Cardiac fibroblast (primary cell): ENCODE measurements at regions not wholly inside any gene's neighbourhood (a gene's known extent, or its start where the extent isn't known, plus 50 kb on each side); places are given as distances from the start of the nearest gene placed in this dataset.

Source experiments
- DNase-seq, 2 donors: peaks; one replicate each; pipeline versions ENCODE4 v3.0.0 to v3.0.0-alpha.2; 2010; ENCODE audit warnings: low read depth in 2 of 2
- H3K4me3 ChIP-seq, 2 donors: replicated peaks in 1 of 2; 1 replicate in 1 of 2; 2 replicates in 1 of 2; pipeline ENCODE4 v1.5.1; 2011; ENCODE audit warnings: low read depth in 2 of 2, low read length in 2 of 2, mild to moderate bottlenecking in 2 of 2, moderate library complexity in 1 of 2
- TF ChIP-seq, protein P1 (sequence below): IDR thresholded peaks from one replicate; pipeline ENCODE4 v1.5.1; 2011; ENCODE audit warnings: low read depth, mild to moderate bottlenecking, low read length, inconsistent platforms

DNA sequence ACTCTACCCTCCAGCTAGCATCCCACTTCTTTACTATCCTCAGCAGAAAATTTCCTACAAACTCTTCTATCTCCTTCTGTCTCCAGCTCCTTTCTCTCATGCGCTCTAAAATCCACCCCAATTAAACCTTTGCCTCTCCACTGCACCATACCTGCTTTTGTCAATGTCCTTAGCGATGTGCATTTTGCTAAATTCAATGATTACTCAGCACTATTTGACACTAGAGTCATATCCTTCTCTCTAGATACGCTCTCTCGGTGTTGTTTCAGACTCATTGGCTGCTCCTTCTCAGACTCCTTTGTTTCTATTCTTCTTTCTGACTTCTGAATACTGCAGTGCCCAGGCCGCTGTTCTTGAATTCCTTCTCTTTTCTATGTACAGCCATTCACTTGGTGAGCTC lies 144.2 kb downstream of the HLX start:
- no peak overlapping the region for H3K4me3 ChIP-seq
- no peak for DNase-seq
- TF ChIP-seq, protein P1, sequence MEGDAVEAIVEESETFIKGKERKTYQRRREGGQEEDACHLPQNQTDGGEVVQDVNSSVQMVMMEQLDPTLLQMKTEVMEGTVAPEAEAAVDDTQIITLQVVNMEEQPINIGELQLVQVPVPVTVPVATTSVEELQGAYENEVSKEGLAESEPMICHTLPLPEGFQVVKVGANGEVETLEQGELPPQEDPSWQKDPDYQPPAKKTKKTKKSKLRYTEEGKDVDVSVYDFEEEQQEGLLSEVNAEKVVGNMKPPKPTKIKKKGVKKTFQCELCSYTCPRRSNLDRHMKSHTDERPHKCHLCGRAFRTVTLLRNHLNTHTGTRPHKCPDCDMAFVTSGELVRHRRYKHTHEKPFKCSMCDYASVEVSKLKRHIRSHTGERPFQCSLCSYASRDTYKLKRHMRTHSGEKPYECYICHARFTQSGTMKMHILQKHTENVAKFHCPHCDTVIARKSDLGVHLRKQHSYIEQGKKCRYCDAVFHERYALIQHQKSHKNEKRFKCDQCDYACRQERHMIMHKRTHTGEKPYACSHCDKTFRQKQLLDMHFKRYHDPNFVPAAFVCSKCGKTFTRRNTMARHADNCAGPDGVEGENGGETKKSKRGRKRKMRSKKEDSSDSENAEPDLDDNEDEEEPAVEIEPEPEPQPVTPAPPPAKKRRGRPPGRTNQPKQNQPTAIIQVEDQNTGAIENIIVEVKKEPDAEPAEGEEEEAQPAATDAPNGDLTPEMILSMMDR = no peak

DNA sequence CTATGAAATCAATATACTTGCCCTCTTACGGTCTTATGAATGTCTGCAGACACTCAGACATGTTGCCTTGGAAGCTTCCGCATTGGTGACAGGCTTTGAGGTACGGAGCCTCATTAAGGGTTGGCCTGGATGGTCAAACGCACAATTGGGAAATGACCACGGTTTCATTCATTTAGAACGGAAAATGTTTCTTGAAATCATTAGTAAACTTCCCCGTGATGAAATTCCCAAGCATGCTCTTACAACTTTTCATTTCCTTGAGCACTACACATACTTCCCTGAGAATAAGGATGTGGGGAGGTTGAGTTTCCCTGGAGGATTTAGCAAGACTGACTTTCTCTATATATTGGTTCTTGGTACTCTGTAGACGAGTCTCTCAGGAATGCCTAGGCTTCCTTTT lies 146.3 kb downstream of the HLX start:
- TF ChIP-seq, protein P1 = no peak
- no peak for DNase-seq
- H3K4me3 ChIP-seq = no peak overlapping the region

DNA sequence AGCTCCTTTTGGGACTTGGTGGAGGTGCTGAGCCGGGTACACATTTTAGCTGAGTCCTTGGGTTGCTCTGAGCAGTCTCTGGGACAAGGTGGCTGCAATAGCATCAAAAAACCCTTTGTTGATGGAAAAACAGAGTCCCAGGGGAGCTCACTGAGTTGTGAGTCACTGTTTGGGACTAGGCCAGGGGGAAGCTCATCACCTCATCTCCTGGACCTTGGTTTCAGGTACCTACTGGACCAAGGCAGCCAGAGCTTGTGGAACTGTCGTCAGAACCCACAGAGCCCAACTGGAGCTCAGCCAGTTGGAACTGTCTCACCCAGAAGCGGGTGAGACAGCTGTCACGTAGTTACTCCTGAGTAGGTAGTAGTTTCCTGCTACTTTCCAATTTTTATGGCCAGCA lies 146.7 kb downstream of the HLX start:
- no peak overlapping the region for H3K4me3 ChIP-seq
- TF ChIP-seq, protein P1 = no peak
- peak; percentile 29 to 74 for DNase-seq

DNA sequence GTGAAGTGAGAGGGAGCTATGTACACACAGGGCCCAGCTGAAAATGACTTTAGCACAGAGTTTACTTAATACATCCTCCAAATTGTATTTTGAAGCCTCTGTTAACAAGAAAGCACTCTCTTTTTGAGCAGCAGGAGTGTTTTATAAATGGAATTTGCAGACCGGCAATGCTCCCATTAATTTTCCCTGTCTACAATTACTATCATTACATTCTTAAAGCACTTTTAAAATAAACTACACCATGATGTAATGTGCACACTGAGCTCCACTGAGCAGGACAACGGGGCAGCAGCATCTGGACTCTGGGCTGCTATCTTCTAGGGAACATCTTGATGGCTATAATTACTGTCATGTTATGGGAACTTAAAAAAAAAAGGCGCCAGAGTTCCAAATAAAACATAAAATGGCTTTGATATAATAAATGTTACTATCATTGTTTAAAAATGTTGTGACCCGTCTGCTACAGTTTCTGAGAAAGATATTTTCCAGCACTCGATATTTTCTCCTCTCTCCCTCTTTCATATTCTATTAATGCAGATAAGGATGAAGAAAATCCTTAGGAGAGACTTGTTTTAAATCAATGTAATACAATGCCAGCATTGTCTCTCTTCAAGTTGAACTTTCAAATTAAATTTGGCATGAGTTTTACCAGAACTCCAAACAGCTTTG lies 150.9 kb downstream of the HLX start:
- TF ChIP-seq, protein P1 = no peak
- no peak overlapping the region for H3K4me3 ChIP-seq
- DNase-seq = no peak

DNA sequence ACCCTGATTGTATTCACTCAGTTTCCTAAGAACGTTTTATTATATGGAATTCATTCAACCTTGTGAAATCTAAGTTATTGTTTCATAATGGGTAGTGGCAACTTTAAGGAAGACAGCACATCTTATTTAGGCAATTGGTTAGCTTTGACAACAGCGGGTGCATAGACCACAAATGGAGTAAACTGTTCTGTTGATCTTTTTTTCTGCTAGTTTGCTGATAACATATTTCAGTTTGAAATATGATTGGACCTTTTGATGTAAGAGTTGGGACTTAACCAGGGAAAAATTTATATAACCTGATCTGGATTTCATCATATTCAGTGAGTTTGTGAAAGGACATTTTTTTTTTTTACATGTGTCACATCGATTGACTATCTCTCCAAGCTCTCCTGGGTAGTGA lies 151.7 kb downstream of the HLX start:
- TF ChIP-seq, protein P1 = no peak
- H3K4me3 ChIP-seq = no peak overlapping the region
- no peak for DNase-seq

DNA sequence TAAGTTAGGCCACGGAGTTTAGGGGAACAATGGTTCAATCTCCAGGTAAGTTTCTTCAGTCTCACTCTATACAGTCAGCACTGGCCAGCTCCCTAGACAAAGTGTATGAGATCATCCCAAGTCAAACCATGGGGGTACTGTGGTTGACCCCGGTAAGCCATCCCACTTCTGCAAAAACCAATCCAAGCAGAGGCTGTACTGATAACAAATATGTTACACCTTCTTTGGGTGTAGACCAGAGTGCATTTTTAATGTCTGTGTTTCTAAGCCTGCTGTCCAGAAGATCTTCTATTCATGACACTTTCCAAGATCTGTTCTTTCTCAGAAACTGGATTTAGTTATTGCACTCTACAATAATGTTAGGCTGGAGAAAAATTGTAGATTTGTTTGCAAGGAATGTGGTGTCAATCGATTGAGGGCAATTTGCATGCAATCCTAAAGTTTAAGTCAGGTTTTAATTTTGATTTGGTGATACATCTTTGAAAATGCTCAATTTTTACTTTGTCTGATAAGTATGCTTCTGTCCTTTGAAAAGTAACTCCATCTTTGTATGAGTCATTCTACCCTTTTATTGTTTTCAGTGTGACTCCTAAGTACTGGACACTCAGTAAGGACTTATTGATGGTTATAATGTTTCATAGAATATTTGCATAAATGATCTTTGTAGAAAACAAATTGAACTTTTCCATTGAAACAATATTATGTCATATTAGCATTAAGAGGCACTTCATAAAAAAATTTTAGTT lies 152.4 kb downstream of the HLX start:
- peak in 1 of 2 donors; percentile 40 for DNase-seq
- H3K4me3 ChIP-seq = no peak overlapping the region
- TF ChIP-seq, protein P1 = no peak
